Stomach (tissue), 8 donors: ENCODE measurements at regions not wholly inside any gene's neighbourhood (a gene's known extent, or its start where the extent isn't known, plus 50 kb on each side); places are given as distances from the start of the nearest gene placed in this dataset.
A peak's percentile ranks its signal among the peaks of the same experiment; 100 is the strongest.

Experiments used
- DNase-seq, 2 donors: peaks; one replicate each; pipeline versions ENCODE4 v3.0.0 to v3.0.0-alpha.2; 2013 to 2019
- H3K27ac ChIP-seq, 5 donors: fragments of 200-600 bp in 4 of 5; sonication (generic) in 4 of 5; one replicate each; pipeline ENCODE4 v1.5.1; 2013 to 2019; ENCODE audit warnings: mild to moderate bottlenecking in 1 of 5, moderate library complexity in 1 of 5
- H3K27me3 ChIP-seq, 3 donors: fragments of 200-600 bp; sonication (generic); one replicate each; pipeline ENCODE4 v1.5.1; 2017 to 2019; ENCODE audit warnings: mixed run types in 1 of 3
- H3K36me3 ChIP-seq, 4 donors: fragments of 200-600 bp; sonication (generic); 1 replicate in 3 of 4; 2 replicates in 1 of 4; pipeline ENCODE4 v1.5.1; 2016 to 2019
- H3K4me1 ChIP-seq, 4 donors: fragments of 200-600 bp; sonication (generic); one replicate each; pipeline ENCODE4 v1.5.1; 2016 to 2019
- H3K4me3 ChIP-seq, 4 donors: fragments of 200-600 bp; sonication (generic) in 3 of 4; one replicate each; pipeline ENCODE4 v1.5.1; 2016 to 2019; ENCODE audit warnings: mild to moderate bottlenecking in 1 of 4
- H3K9me3 ChIP-seq, 4 donors: fragments of 200-600 bp; sonication (generic); one replicate each; pipeline ENCODE4 v1.5.1; 2016 to 2019
- EP300 ChIP-seq: sonication (generic); formaldehyde crosslinking; IDR thresholded peaks from one replicate; pipeline ENCODE4 v1.6.1; 2017; ENCODE audit warnings: antibody characterized with exemption
- POLR2A ChIP-seq, 4 donors: fragments of 450-650 bp; IDR thresholded peaks; one replicate each; pipeline ENCODE4 v1.6.1; 2016; ENCODE audit warnings: antibody characterized with exemption in 4 of 4, control low read depth in 2 of 4, mild to moderate bottlenecking in 1 of 4, moderate library complexity in 1 of 4
- POLR2AphosphoS5 ChIP-seq, 3 donors: sonication (generic); formaldehyde crosslinking; IDR thresholded peaks; one replicate each; pipeline ENCODE4 v1.6.1; 2016; ENCODE audit warnings: antibody characterized with exemption in 3 of 3
- WGBS, 5 donors: extraction: QIAGEN DNeasy Blood & Tissue Kit in 3 of 5; methylation state at CpG; one replicate each; pipeline versions ENCODE4 v1.1.5 to v1.1.7; 2013 to 2018; 5-methylcytosine and 5-hydroxymethylcytosine counted together
- intact Hi-C: fragments of 100-400 bp; cut with DNase I; formaldehyde crosslinking; loops from one replicate; pipeline ENCODE4 v1.15.1; 2023; ENCODE audit warnings: low total_unique reads
- TF ChIP-seq, protein P1 (sequence below), 7 experiments: fragments of 450-650 bp in 4 of 7; fragments of 200-600 bp in 3 of 7; sonication (generic) in 3 of 7; IDR thresholded peaks; one replicate each; pipeline ENCODE4 v1.5.1; 2016 to 2019; ENCODE audit warnings: antibody characterized with exemption in 7 of 7, control low read depth in 2 of 7, mild to moderate bottlenecking in 1 of 7
- donor health status: healthy with polysubstance abuse.
- donor health status: Bipolar disorder and iron deficiency.
- donor health status: healthy.

GRCh38 chr20:54364365-54364764, 111.0 kb upstream of the DOK5 start:
- Histone ChIP-seq H3K27ac (no peak overlapping the region), H3K27me3 (no peaks in the 10 kb centered on the region), H3K4me1 (no peaks in the 10 kb centered on the region), H3K4me3 (no peak overlapping the region), H3K9me3 (no peaks in the 10 kb centered on the region), H3K36me3 (no peaks in the 10 kb centered on the region)
- DNase-seq = no peak
- TF ChIP-seq POLR2AphosphoS5 (IDR thresholded peaks at IDR 0.05) (no peak), EP300 (no peak), POLR2A (IDR thresholded peaks at IDR 0.05) (no peak)
- TF ChIP-seq, protein P1, sequence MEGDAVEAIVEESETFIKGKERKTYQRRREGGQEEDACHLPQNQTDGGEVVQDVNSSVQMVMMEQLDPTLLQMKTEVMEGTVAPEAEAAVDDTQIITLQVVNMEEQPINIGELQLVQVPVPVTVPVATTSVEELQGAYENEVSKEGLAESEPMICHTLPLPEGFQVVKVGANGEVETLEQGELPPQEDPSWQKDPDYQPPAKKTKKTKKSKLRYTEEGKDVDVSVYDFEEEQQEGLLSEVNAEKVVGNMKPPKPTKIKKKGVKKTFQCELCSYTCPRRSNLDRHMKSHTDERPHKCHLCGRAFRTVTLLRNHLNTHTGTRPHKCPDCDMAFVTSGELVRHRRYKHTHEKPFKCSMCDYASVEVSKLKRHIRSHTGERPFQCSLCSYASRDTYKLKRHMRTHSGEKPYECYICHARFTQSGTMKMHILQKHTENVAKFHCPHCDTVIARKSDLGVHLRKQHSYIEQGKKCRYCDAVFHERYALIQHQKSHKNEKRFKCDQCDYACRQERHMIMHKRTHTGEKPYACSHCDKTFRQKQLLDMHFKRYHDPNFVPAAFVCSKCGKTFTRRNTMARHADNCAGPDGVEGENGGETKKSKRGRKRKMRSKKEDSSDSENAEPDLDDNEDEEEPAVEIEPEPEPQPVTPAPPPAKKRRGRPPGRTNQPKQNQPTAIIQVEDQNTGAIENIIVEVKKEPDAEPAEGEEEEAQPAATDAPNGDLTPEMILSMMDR (IDR thresholded peaks at IDR 0.05) = no peak
- intact Hi-C loops = no loop called here

DNA sequence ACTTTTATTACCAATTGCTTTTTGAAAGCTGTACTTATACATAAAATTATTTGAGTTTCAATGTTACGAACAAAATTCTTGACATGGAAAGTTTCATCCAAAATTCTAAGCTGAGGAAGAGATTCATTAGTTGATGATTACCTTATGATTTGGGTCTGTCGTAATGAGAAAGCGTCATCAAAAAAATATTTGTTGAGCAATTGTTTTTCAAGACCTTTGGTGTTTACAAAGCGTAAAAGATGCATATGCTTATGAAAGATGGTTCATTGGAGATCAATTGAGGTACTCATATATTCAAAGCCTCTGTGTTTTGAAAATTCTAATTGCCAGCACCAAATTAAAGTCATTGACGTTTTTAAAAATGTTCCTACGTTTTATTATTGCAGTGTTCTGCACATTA, 110.5 kb upstream of the DOK5 start:
- no peak for TF ChIP-seq POLR2AphosphoS5 (IDR thresholded peaks at IDR 0.05)
- TF ChIP-seq EP300 = no peak
- TF ChIP-seq POLR2A (IDR thresholded peaks at IDR 0.05) = no peak
- TF ChIP-seq, protein P1 (IDR thresholded peaks at IDR 0.05) = no peak
- no peaks in the 10 kb centered on the region for H3K9me3 ChIP-seq
- H3K4me1 ChIP-seq = no peaks in the 10 kb centered on the region
- intact Hi-C loops = no loop called here
- 73 to 80% (median 80%) methylated on average over 6 of the region's 6 CpGs for WGBS, 5 donors
- H3K27me3 ChIP-seq = no peaks in the 10 kb centered on the region
- no peak overlapping the region for H3K27ac ChIP-seq
- no peak for DNase-seq
- H3K4me3 ChIP-seq = no peak overlapping the region
- no peaks in the 10 kb centered on the region for H3K36me3 ChIP-seq

- intact Hi-C loops = no loop called here
- TF ChIP-seq EP300 (no peak), POLR2A (IDR thresholded peaks at IDR 0.05) (no peak), POLR2AphosphoS5 (IDR thresholded peaks at IDR 0.05) (no peak)
- TF ChIP-seq, protein P1 (IDR thresholded peaks at IDR 0.05) = no peak
- DNase-seq = no peak
- Histone ChIP-seq H3K4me3 (no peak overlapping the region), H3K36me3 (no peaks in the 10 kb centered on the region), H3K27ac (no peak overlapping the region), H3K4me1 (no peaks in the 10 kb centered on the region), H3K9me3 (no peaks in the 10 kb centered on the region), H3K27me3 (no peaks in the 10 kb centered on the region)
- 79 to 92% (median 90%) methylated on average over 5 of the region's 5 CpGs for WGBS, 5 donors
These were observed 108.6 kb upstream of the DOK5 start for GRCh38 chr20:54366669-54367344.

DNA sequence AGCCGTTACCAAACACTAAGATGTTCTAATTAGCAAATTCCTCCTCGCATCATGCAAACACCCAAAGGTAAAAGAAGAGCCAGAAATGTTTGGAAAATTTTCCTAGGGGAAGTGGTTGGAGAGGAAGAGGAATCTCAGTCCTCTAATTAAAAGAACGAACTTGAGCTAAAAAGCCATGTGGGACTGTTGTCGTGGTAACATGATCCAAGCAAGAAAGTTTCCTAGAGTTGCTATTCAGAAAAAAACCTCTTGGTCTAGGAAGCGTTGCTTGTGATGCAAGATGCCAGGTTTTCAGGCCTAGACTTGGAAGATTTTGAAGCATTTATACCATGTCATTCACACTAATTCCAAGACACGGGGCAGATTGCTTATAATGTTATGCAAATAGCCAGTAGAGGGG, 106.8 kb upstream of the DOK5 start:
- intact Hi-C loops = no loop called here
- Histone ChIP-seq H3K9me3 (no peaks in the 10 kb centered on the region), H3K27me3 (no peaks in the 10 kb centered on the region), H3K4me1 (no peaks in the 10 kb centered on the region), H3K4me3 (no peak overlapping the region), H3K27ac (no peak overlapping the region), H3K36me3 (no peaks in the 10 kb centered on the region)
- no peak for TF ChIP-seq POLR2A (IDR thresholded peaks at IDR 0.05)
- no peak for TF ChIP-seq POLR2AphosphoS5 (IDR thresholded peaks at IDR 0.05)
- no peak for TF ChIP-seq EP300
- TF ChIP-seq, protein P1 (IDR thresholded peaks at IDR 0.05) = no peak
- WGBS, 5 donors = 54 to 70% (median 63%) methylated on average over 6 of the region's 6 CpGs
- DNase-seq = peak in 1 of 2 donors; percentile 15
